Gastrocnemius medialis (tissue), 4 donors: ENCODE measurements at regions not wholly inside any gene's neighbourhood (a gene's known extent, or its start where the extent isn't known, plus 50 kb on each side); places are given as distances from the start of the nearest gene placed in this dataset.

Source experiments
- ATAC-seq, 2 donors: fragments of 150-250 bp; one replicate each; pipeline ENCODE4 v1.9.1; 2016
- DNase-seq, 2 donors: peaks; one replicate each; pipeline ENCODE4 v3.0.0-alpha.2; 2019
- H3K27ac ChIP-seq, 4 donors: fragments of 200-600 bp; sonication (generic); 1 replicate in 1 of 4; 2 replicates in 3 of 4; pipeline ENCODE4 v1.5.1; 2016 to 2018; ENCODE audit warnings: mild to moderate bottlenecking in 2 of 4, moderate library complexity in 1 of 4
- H3K27me3 ChIP-seq, 3 donors: fragments of 200-600 bp; sonication (generic) in 2 of 3; 1 replicate in 1 of 3; 2 replicates in 2 of 3; pipeline versions ENCODE4 v1.5.1 to v1.6.0; 2016 to 2019; ENCODE audit warnings: mild to moderate bottlenecking in 1 of 3, moderate library complexity in 1 of 3
- H3K36me3 ChIP-seq, 2 donors: fragments of 200-600 bp; sonication (generic) in 1 of 2; one replicate each; pipeline ENCODE4 v1.5.1; 2017 to 2018
- H3K4me1 ChIP-seq, 2 donors: fragments of 200-600 bp; sonication (generic) in 1 of 2; one replicate each; pipeline ENCODE4 v1.5.1; 2016 to 2017; ENCODE audit warnings: mild to moderate bottlenecking in 2 of 2
- H3K4me3 ChIP-seq, 4 donors: fragments of 200-600 bp; sonication (generic) in 3 of 4; 1 replicate in 1 of 4; 2 replicates in 3 of 4; pipeline ENCODE4 v1.5.1; 2016 to 2019; ENCODE audit warnings: mild to moderate bottlenecking in 2 of 4
- H3K9me3 ChIP-seq, 3 donors: fragments of 200-600 bp; sonication (generic) in 2 of 3; 1 replicate in 1 of 3; 2 replicates in 2 of 3; pipeline ENCODE4 v1.5.1; 2016 to 2019
- POLR2A ChIP-seq, 2 donors: fragments of 450-650 bp; IDR thresholded peaks; one replicate each; pipeline ENCODE4 v1.6.1; 2017; ENCODE audit warnings: antibody characterized with exemption in 2 of 2, mild to moderate bottlenecking in 2 of 2, moderate library complexity in 2 of 2
- in situ Hi-C, 4 donors: fragments of 200-750 bp; cut with MboI; loops; one replicate each; pipeline versions ENCODE4 v1.15.0 to v1.8.0; 2017; ENCODE audit warnings: low sequenced_read_pairs in 4 of 4
- intact Hi-C: fragments of 100-400 bp; cut with DNase I; formaldehyde crosslinking; loops from one replicate; pipeline ENCODE4 v1.15.1; 2023; ENCODE audit warnings: low total_unique reads
- TF ChIP-seq, protein P1 (sequence below), 5 experiments: fragments of 450-650 bp in 3 of 5; fragments of 200-600 bp in 2 of 5; sonication (generic) in 2 of 5; IDR thresholded peaks in 4 of 5; conservative IDR thresholded peaks in 1 of 5; 1 replicate in 4 of 5; 2 replicates in 1 of 5; pipeline ENCODE4 v1.5.1; 2016 to 2019; ENCODE audit warnings: antibody characterized with exemption in 5 of 5, mild to moderate bottlenecking in 3 of 5, moderate library complexity in 3 of 5

DNA sequence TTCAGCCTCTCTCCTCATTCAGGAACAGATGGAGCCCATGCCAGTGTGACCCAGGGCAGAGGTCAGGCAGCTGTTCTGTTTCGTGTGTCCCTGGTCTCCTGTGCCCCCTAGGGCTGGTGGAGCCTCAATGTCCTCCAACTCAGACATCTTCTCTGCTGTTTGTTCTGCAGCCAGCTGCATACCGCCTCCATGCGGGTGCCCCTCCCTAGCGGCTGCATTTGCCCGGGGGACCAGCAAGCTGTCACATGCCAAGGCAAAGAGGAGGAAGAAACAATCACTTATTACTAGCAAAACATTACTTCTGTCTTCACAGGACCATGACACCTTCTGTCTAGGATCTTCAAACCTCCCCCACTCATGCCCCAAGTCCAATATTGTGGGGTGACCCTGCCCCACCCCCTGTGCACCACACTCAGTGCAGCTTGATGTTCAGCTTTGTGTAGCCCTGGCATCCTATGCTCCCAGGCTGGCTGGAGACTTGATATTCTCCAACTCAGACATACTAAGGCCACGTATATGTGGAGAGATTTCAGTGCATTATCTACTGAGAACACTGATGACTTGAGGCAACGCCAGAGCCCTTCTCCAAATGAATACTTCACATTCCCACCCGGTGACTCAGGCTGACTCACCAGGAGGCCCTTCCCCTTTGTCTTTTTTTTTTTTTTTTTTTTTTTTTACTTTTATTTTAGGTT is 188.9 kb downstream of the SKIDA1 start:
- TF ChIP-seq, protein P1, sequence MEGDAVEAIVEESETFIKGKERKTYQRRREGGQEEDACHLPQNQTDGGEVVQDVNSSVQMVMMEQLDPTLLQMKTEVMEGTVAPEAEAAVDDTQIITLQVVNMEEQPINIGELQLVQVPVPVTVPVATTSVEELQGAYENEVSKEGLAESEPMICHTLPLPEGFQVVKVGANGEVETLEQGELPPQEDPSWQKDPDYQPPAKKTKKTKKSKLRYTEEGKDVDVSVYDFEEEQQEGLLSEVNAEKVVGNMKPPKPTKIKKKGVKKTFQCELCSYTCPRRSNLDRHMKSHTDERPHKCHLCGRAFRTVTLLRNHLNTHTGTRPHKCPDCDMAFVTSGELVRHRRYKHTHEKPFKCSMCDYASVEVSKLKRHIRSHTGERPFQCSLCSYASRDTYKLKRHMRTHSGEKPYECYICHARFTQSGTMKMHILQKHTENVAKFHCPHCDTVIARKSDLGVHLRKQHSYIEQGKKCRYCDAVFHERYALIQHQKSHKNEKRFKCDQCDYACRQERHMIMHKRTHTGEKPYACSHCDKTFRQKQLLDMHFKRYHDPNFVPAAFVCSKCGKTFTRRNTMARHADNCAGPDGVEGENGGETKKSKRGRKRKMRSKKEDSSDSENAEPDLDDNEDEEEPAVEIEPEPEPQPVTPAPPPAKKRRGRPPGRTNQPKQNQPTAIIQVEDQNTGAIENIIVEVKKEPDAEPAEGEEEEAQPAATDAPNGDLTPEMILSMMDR (IDR thresholded peaks at IDR 0.05 in 4 of 5, conservative IDR thresholded peaks at IDR 0.05 in 1 of 5), result no peak
- no peak for TF ChIP-seq POLR2A (IDR thresholded peaks at IDR 0.05)
- H3K36me3 ChIP-seq, result no peaks in the 10 kb centered on the region
- no peaks in the 10 kb centered on the region for H3K4me1 ChIP-seq
- H3K27ac ChIP-seq, result peak overlapping the region in 3 of 4 donors; percentile 24 to 43 (median 27)
- DNase-seq, result no peak
- in situ Hi-C loops (no loop called here), intact Hi-C loops (no loop called here)
- ATAC-seq, result peak; percentile 50 to 58
- H3K27me3 ChIP-seq, result no peaks in the 10 kb centered on the region
- H3K4me3 ChIP-seq, result no peak overlapping the region
- no peaks in the 10 kb centered on the region for H3K9me3 ChIP-seq

DNA sequence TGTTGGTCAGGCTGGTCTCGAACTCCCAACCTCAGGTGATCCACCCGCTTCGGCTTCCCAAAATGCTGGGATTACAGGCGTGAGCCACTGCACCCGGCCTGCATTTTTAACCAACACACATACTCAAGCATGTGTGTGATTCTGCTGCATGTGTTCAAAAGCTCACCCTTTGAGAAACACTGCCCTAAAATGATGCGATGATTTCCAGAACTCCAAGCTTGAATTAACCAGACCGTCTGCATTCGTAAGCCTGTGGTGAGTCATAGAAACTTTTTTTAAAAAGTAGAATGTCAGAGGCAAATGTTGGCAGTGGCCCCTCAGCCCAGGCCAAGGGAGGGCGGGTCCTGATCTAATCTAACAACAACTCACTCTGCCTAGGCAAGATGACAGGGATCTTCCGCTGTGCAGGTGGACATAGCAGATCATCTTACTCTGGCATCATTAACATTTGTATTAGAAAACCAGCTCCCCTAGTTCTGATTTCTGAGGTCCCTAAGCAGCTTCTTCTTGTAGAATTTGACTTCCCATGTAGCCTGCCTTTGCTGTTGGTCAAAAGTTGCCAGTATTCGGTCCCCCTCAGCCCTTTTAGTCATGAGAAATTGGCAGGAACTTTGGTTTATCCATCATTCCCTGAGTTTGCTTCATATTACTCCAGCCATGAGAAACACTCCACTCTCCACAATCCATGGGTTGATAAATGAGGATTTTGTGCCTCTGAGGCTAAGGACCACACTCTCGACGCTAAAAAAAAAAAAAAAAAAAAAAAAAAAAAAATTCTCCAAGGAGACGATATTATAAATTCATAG is 190.4 kb downstream of the SKIDA1 start:
- in situ Hi-C loops, result no loop called here
- peak; percentile 50 to 57 for ATAC-seq
- no peaks in the 10 kb centered on the region for H3K27me3 ChIP-seq
- no peak for TF ChIP-seq POLR2A (IDR thresholded peaks at IDR 0.05)
- TF ChIP-seq, protein P1 (IDR thresholded peaks at IDR 0.05 in 4 of 5, conservative IDR thresholded peaks at IDR 0.05 in 1 of 5), result no peak
- H3K4me3 ChIP-seq, result no peak overlapping the region
- peak overlapping the region in 3 of 4 donors; percentile 28 to 64 (median 54) for H3K27ac ChIP-seq
- no peaks in the 10 kb centered on the region for H3K36me3 ChIP-seq
- H3K4me1 ChIP-seq, result no peaks in the 10 kb centered on the region
- H3K9me3 ChIP-seq, result no peaks in the 10 kb centered on the region
- intact Hi-C loops, result no loop called here
- peak in 1 of 2 donors; percentile 43 for DNase-seq

DNA sequence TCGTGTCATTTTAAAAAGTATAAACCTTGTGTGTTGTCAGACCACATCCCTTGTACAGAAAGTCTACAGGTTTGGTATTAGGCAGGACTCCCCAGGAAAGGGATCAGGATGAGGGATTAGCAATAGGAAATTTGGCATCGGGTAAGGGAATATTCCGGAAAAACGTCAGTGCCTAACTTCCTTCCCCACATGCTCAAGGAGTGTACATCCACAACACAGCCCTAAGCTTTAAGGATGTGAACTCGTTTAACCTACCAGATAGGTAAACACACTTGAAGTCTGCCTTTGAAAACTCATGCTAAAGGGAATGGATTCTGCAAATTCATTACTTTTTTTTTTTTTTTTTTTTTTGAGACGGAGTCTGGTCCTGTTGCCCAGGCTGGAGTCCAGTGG is 194.9 kb downstream of the SKIDA1 start:
- no peaks in the 10 kb centered on the region for H3K9me3 ChIP-seq
- H3K36me3 ChIP-seq, result no peaks in the 10 kb centered on the region
- no peaks in the 10 kb centered on the region for H3K27me3 ChIP-seq
- TF ChIP-seq, protein P1 (IDR thresholded peaks at IDR 0.05 in 4 of 5, conservative IDR thresholded peaks at IDR 0.05 in 1 of 5), result no peak
- TF ChIP-seq POLR2A (IDR thresholded peaks at IDR 0.05), result no peak
- H3K4me3 ChIP-seq, result no peak overlapping the region
- in situ Hi-C loops (no loop called here), intact Hi-C loops (no loop called here)
- peak; percentile 62 to 68 for ATAC-seq
- no peak for DNase-seq
- H3K27ac ChIP-seq, result peak overlapping the region; percentile 52 to 70 (median 59)
- H3K4me1 ChIP-seq, result no peaks in the 10 kb centered on the region

DNA sequence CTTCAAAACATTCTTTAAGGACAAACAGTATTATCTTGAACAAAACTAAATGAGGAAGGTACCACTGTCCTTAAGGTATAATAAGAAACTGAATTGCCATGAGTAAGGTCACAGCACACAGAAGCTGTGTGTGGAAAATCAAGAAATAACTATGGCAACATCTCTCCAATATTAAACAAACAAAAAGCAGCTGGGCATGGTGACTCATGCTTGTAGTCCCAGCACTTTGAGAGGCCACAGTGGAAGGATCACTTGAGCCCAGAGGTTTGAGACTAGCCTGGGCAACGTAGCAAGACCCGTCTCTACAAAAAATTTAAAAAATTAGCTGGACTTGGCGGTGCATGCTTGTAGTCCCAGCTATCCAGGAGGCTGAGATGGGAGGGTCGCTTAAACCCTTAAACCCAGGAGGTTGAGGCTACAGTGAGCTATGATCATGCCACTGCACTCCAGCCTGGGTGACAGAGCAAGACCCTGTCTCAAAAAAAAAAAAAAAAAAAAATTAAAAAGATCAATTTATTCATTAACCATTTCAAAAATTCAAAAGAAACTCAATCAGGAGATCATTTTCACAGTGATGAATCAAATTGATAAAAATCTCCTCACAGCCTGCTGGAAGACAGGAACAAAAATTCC is 195.4 kb downstream of the SKIDA1 start:
- H3K9me3 ChIP-seq, result no peaks in the 10 kb centered on the region

More for the DNA sequence above, 195.4 kb downstream of the SKIDA1 start:
- no peaks in the 10 kb centered on the region for H3K36me3 ChIP-seq
- TF ChIP-seq POLR2A (IDR thresholded peaks at IDR 0.05), result no peak
- TF ChIP-seq, protein P1 (IDR thresholded peaks at IDR 0.05 in 4 of 5, conservative IDR thresholded peaks at IDR 0.05 in 1 of 5), result no peak
- ATAC-seq, result peak; percentile 42 to 81
- H3K27me3 ChIP-seq, result no peaks in the 10 kb centered on the region
- in situ Hi-C loops, result no loop called here
- intact Hi-C loops, result no loop called here
- H3K4me3 ChIP-seq, result no peak overlapping the region
- H3K4me1 ChIP-seq, result no peaks in the 10 kb centered on the region
- peak in 1 of 2 donors; percentile 17 for DNase-seq
- peak overlapping the region; percentile 52 to 67 (median 54) for H3K27ac ChIP-seq
